ENCODE measurements at regions not wholly inside any gene's neighbourhood (a gene's known extent, or its start where the extent isn't known, plus 50 kb on each side); places are given as distances from the start of the nearest gene placed in this dataset.

DNA sequence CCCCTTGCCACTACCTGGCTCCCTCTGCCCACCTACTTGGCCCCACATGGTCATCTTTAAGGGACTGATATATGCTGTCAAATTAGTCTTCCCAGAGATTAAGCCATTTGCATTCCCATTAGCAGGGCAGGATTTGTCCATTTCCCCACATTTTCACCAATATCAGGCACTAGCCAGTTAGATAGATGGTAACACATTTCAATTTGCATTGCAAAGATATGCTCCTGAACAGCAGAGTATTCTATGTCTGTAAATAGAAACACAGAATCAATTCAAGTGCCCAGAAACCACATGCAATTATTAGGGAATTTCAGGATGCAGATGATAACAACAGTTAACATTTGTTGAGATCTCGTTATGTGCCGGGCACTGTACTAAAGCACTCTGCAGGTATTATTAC lies 92.6 kb upstream of the IL12B start:
- H3K27ac ChIP-seq (replicated peaks) = no peak overlapping the region
- no peaks in the 10 kb centered on the region for H3K27me3 ChIP-seq (ENCODE audit: insufficient read depth, poor library complexity, severe bottlenecking)
- H3K4me3 ChIP-seq (replicated peaks; ENCODE audit: insufficient read depth, low read length) = no peak overlapping the region
- TF ChIP-seq SPI1 (IDR thresholded peaks at IDR 0.05; ENCODE audit: borderline replicate concordance, low read depth) (no peak), POLR2AphosphoS5 (IDR thresholded peaks at IDR 0.05; ENCODE audit: low read depth) (no peak)
- TF ChIP-seq, protein P1, sequence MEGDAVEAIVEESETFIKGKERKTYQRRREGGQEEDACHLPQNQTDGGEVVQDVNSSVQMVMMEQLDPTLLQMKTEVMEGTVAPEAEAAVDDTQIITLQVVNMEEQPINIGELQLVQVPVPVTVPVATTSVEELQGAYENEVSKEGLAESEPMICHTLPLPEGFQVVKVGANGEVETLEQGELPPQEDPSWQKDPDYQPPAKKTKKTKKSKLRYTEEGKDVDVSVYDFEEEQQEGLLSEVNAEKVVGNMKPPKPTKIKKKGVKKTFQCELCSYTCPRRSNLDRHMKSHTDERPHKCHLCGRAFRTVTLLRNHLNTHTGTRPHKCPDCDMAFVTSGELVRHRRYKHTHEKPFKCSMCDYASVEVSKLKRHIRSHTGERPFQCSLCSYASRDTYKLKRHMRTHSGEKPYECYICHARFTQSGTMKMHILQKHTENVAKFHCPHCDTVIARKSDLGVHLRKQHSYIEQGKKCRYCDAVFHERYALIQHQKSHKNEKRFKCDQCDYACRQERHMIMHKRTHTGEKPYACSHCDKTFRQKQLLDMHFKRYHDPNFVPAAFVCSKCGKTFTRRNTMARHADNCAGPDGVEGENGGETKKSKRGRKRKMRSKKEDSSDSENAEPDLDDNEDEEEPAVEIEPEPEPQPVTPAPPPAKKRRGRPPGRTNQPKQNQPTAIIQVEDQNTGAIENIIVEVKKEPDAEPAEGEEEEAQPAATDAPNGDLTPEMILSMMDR (IDR thresholded peaks at IDR 0.05; ENCODE audit: insufficient read depth, low read length) = no peak
- TF ChIP-seq, protein P2, sequence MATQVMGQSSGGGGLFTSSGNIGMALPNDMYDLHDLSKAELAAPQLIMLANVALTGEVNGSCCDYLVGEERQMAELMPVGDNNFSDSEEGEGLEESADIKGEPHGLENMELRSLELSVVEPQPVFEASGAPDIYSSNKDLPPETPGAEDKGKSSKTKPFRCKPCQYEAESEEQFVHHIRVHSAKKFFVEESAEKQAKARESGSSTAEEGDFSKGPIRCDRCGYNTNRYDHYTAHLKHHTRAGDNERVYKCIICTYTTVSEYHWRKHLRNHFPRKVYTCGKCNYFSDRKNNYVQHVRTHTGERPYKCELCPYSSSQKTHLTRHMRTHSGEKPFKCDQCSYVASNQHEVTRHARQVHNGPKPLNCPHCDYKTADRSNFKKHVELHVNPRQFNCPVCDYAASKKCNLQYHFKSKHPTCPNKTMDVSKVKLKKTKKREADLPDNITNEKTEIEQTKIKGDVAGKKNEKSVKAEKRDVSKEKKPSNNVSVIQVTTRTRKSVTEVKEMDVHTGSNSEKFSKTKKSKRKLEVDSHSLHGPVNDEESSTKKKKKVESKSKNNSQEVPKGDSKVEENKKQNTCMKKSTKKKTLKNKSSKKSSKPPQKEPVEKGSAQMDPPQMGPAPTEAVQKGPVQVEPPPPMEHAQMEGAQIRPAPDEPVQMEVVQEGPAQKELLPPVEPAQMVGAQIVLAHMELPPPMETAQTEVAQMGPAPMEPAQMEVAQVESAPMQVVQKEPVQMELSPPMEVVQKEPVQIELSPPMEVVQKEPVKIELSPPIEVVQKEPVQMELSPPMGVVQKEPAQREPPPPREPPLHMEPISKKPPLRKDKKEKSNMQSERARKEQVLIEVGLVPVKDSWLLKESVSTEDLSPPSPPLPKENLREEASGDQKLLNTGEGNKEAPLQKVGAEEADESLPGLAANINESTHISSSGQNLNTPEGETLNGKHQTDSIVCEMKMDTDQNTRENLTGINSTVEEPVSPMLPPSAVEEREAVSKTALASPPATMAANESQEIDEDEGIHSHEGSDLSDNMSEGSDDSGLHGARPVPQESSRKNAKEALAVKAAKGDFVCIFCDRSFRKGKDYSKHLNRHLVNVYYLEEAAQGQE (IDR thresholded peaks at IDR 0.05; ENCODE audit: insufficient replicate concordance, low read depth) = no peak
- no peak for DNase-seq (ENCODE audit: low read depth in 1 of 2, low spot score in 1 of 2)

DNA sequence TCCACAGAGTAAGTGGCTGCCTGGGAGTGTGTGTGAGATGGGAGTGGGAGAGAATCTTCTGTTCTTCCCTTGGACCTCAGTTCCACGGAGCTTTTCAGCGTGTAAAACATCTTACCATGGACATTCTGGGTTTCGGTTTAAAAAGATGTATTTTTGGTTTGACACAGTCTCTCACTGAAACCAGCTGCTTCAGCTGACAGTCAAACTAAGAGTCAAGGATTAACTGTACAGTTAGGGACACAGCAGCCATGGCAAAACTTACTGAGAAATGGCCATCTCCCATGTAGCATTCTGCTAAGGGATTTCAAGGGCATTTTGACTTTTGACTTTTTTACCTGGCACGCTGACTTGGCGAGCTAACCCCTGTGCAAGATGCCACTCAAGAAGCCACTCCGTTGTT lies 93.8 kb upstream of the IL12B start:
- no peaks in the 10 kb centered on the region for H3K27me3 ChIP-seq (ENCODE audit: insufficient read depth, poor library complexity, severe bottlenecking)
- H3K4me3 ChIP-seq (replicated peaks; ENCODE audit: insufficient read depth, low read length) = no peak overlapping the region
- TF ChIP-seq SPI1 (IDR thresholded peaks at IDR 0.05; ENCODE audit: borderline replicate concordance, low read depth) (no peak), POLR2AphosphoS5 (IDR thresholded peaks at IDR 0.05; ENCODE audit: low read depth) (no peak), GABPA (IDR thresholded peaks at IDR 0.05; ENCODE audit: low read depth) (no peak)
- TF ChIP-seq, protein P1 (IDR thresholded peaks at IDR 0.05; ENCODE audit: insufficient read depth, low read length) = no peak
- TF ChIP-seq, protein P2 (IDR thresholded peaks at IDR 0.05; ENCODE audit: insufficient replicate concordance, low read depth) = no peak
- no peak overlapping the region for H3K27ac ChIP-seq (replicated peaks)
- DNase-seq (ENCODE audit: low read depth in 1 of 2, low spot score in 1 of 2) = no peak

DNA sequence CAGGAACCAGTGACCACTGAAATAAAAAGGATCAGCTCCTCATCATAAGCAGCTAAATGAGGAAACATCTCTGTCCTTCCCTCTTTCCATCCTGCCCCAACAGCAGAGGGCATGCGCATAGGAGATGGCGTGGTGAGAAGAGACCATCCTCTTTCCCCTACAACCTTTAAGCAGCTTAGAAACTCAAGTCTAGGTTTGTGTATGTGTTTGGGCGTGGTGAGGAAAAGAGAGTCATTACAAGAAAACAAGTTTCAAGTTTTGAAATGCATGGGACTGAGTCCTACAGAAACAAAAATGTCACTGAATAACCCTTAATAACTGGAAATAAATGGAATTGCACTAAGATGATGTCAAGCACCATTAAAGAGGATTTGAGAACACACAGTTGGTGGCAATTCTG lies 96.4 kb upstream of the IL12B start:
- no peaks in the 10 kb centered on the region for H3K27me3 ChIP-seq (ENCODE audit: insufficient read depth, poor library complexity, severe bottlenecking)
- no peak for DNase-seq (ENCODE audit: low read depth in 1 of 2, low spot score in 1 of 2)
- no peak for TF ChIP-seq POLR2AphosphoS5 (IDR thresholded peaks at IDR 0.05; ENCODE audit: low read depth)
- TF ChIP-seq, protein P2 (IDR thresholded peaks at IDR 0.05; ENCODE audit: insufficient replicate concordance, low read depth) = no peak
- TF ChIP-seq GABPA (IDR thresholded peaks at IDR 0.05; ENCODE audit: low read depth) = no peak
- TF ChIP-seq, protein P1 (IDR thresholded peaks at IDR 0.05; ENCODE audit: insufficient read depth, low read length) = no peak
- no peak for TF ChIP-seq SPI1 (IDR thresholded peaks at IDR 0.05; ENCODE audit: borderline replicate concordance, low read depth)
- H3K4me3 ChIP-seq (replicated peaks; ENCODE audit: insufficient read depth, low read length) = no peak overlapping the region
- no peak overlapping the region for H3K27ac ChIP-seq (replicated peaks)
